IMR-90 (cell line): ENCODE measurements at regions not wholly inside any gene's neighbourhood (a gene's known extent, or its start where the extent isn't known, plus 50 kb on each side); places are given as distances from the start of the nearest gene placed in this dataset.

Experiments used
- ATAC-seq: fragments of 200-7000 bp; cut with Tn5 transposase; 2 replicates; pipeline ENCODE4 v1.9.1; 2020; ENCODE audit warnings: low read depth, mild to moderate bottlenecking, moderate library complexity
- BruUV-seq: library from RNA; stranded (reverse); fragments of 400-500 nt; replicated peaks from 2 replicates; lab custom pipeline; 2021; lab: Mats Ljungman, UMichigan
- CTCF ChIA-PET: fragments of 300-600 bp; formaldehyde crosslinking; extraction: SDS; loops from one replicate; lab custom pipeline; 2021; ENCODE audit warnings: antibody characterized with exemption; lab: Yijun Ruan, JAX
- POLR2A ChIA-PET: fragments of 300-600 bp; sonication (Branson Sonifier 250); formaldehyde crosslinking; loops from one replicate; lab custom pipeline; 2022; ENCODE audit warnings: antibody characterized with exemption; ENCODE audit not compliant: unreplicated experiment; lab: Charles Lee
- DNase-seq: peaks from one replicate; pipeline ENCODE4 v3.0.0; 2013
- H2AFZ ChIP-seq: replicated peaks from 2 replicates; pipeline ENCODE3; 2013; ENCODE audit warnings: low read length, mild to moderate bottlenecking; ENCODE audit not compliant: poor library complexity
- H2AK5ac ChIP-seq: 2 replicates; pipeline ENCODE4 v1.6.1; 2013; ENCODE audit warnings: low read depth, low read length, inconsistent platforms
- H2AK9ac ChIP-seq: replicated peaks from 2 replicates; pipeline ENCODE3; 2013; ENCODE audit warnings: mild to moderate bottlenecking, low read depth, low read length, moderate library complexity; ENCODE audit not compliant: poor library complexity
- H2BK120ac ChIP-seq: 2 replicates; pipeline ENCODE4 v1.6.1; 2013; ENCODE audit warnings: low read depth, low read length, inconsistent platforms
- H2BK15ac ChIP-seq: 3 replicates; pipeline ENCODE4 v1.6.1; 2013; ENCODE audit warnings: low read depth, low read length, inconsistent platforms
- H2BK20ac ChIP-seq: 2 replicates; pipeline ENCODE4 v1.6.1; 2013; ENCODE audit warnings: low read depth, mild to moderate bottlenecking, inconsistent platforms, low read length, moderate library complexity
- H2BK5ac ChIP-seq: 2 replicates; pipeline ENCODE4 v1.6.1; 2013; ENCODE audit warnings: mild to moderate bottlenecking, low read depth, low read length, inconsistent platforms; ENCODE audit not compliant: poor library complexity, severe bottlenecking
- H3K14ac ChIP-seq: replicated peaks from 2 replicates; pipeline ENCODE4 v1.6.1; 2013; ENCODE audit warnings: low read depth, low read length, inconsistent platforms
- H3K18ac ChIP-seq: 2 replicates; pipeline ENCODE4 v1.6.1; 2013; ENCODE audit warnings: low read depth, low read length, control low read depth
- H3K23ac ChIP-seq: 2 replicates; pipeline ENCODE4 v1.6.1; 2013; ENCODE audit warnings: low read depth, low read length, inconsistent platforms
- H3K27ac ChIP-seq: 2 replicates; pipeline ENCODE4 v1.5.1; 2013; ENCODE audit warnings: mild to moderate bottlenecking, control low read depth, low read length; ENCODE audit not compliant: insufficient read depth
- H3K27me3 ChIP-seq: 2 replicates; pipeline ENCODE4 v1.6.1; 2013; ENCODE audit warnings: low read length; ENCODE audit not compliant: control insufficient read depth, insufficient read depth
- H3K36me3 ChIP-seq: 2 replicates; pipeline ENCODE4 v1.6.1; 2013; ENCODE audit warnings: low read length, mixed read lengths; ENCODE audit not compliant: control insufficient read depth, insufficient read depth
- H3K4ac ChIP-seq: 2 replicates; pipeline ENCODE4 v1.6.1; 2013; ENCODE audit warnings: low read depth, low read length, inconsistent platforms
- H3K4me1 ChIP-seq: 2 replicates; pipeline ENCODE4 v1.6.1; 2013; ENCODE audit warnings: low read length, mixed read lengths; ENCODE audit not compliant: control insufficient read depth, insufficient read depth
- H3K4me2 ChIP-seq: 2 replicates; pipeline ENCODE4 v1.6.1; 2013; ENCODE audit warnings: low read depth, mild to moderate bottlenecking, control low read depth, low read length, moderate library complexity
- H3K4me3 ChIP-seq: 2 replicates; pipeline ENCODE4 v1.5.1; 2013; ENCODE audit warnings: low read depth, mild to moderate bottlenecking, control low read depth, low read length, moderate library complexity; ENCODE audit not compliant: insufficient read depth
- H3K56ac ChIP-seq: 2 replicates; pipeline ENCODE4 v1.6.1; 2013; ENCODE audit warnings: low read length, inconsistent platforms; ENCODE audit not compliant: insufficient read depth; ENCODE audit errors: extremely low read depth
- H3K79me1 ChIP-seq, 2 experiments: 2 replicates each; pipeline ENCODE4 v1.6.1; 2013; ENCODE audit warnings: low read length in 2 of 2, inconsistent platforms in 1 of 2, low read depth in 1 of 2
- H3K9ac ChIP-seq: 2 replicates; pipeline ENCODE4 v1.6.1; 2013; ENCODE audit warnings: low read depth, low read length, control low read depth
- H3K9me1 ChIP-seq: 2 replicates; pipeline ENCODE4 v1.6.1; 2013; ENCODE audit warnings: low read length, inconsistent platforms; ENCODE audit not compliant: insufficient read depth
- H3K9me3 ChIP-seq: 2 replicates; pipeline ENCODE4 v1.6.1; 2013; ENCODE audit warnings: low read length; ENCODE audit not compliant: control insufficient read depth, insufficient read depth
- H4K20me1 ChIP-seq: 2 replicates; pipeline ENCODE4 v1.6.1; 2013; ENCODE audit warnings: low read length, inconsistent platforms; ENCODE audit not compliant: insufficient read depth
- H4K5ac ChIP-seq: 2 replicates; pipeline ENCODE4 v1.6.1; 2013; ENCODE audit warnings: mild to moderate bottlenecking, low read depth, low read length, control low read depth
- H4K8ac ChIP-seq, 2 experiments: 2 replicates each; pipeline ENCODE4 v1.6.1; 2013; ENCODE audit warnings: low read depth in 2 of 2, low read length in 2 of 2, control low read depth in 1 of 2, inconsistent platforms in 1 of 2
- H4K91ac ChIP-seq: 2 replicates; pipeline ENCODE4 v1.6.1; 2013; ENCODE audit warnings: low read depth, low read length, inconsistent platforms; ENCODE audit not compliant: insufficient read depth
- BHLHE40 ChIP-seq: fragments of 150-350 bp; IDR thresholded peaks from 2 replicates; pipeline ENCODE4 v1.6.1; 2016; ENCODE audit warnings: mild to moderate bottlenecking, low read depth, low read length
- CEBPB ChIP-seq: IDR thresholded peaks from 2 replicates; pipeline ENCODE4 v1.6.1; 2012; ENCODE audit warnings: low read depth, low read length, improper control_type of control experiment
- CHD1 ChIP-seq: IDR thresholded peaks from 2 replicates; pipeline ENCODE4 v1.6.1; 2012; ENCODE audit warnings: low read depth, low read length, improper control_type of control experiment
- FOS ChIP-seq: fragments of 150-350 bp; IDR thresholded peaks from 2 replicates; pipeline ENCODE4 v1.6.1; 2016; ENCODE audit warnings: low read depth, low read length
- MAFK ChIP-seq: IDR thresholded peaks from 2 replicates; pipeline ENCODE4 v1.6.1; 2012; ENCODE audit warnings: low read depth, low read length, improper control_type of control experiment
- MAZ ChIP-seq: IDR thresholded peaks from 2 replicates; pipeline ENCODE4 v1.6.1; 2012; ENCODE audit warnings: low read depth, mild to moderate bottlenecking, low read length, improper control_type of control experiment, moderate library complexity, borderline replicate concordance
- MXI1 ChIP-seq: IDR thresholded peaks from 2 replicates; pipeline ENCODE4 v1.6.1; 2012; ENCODE audit warnings: low read depth, mild to moderate bottlenecking, low read length, moderate library complexity, borderline replicate concordance
- NFE2L2 ChIP-seq: fragments of 150-350 bp; IDR thresholded peaks from 2 replicates; pipeline ENCODE4 v1.6.1; 2016; ENCODE audit warnings: low read depth, mild to moderate bottlenecking, low read length
- POLR2A ChIP-seq: IDR thresholded peaks from 2 replicates; pipeline ENCODE4 v1.6.1; 2012; ENCODE audit warnings: mild to moderate bottlenecking, low read depth, low read length
- RAD21 ChIP-seq: IDR thresholded peaks from 2 replicates; pipeline ENCODE4 v1.6.1; 2012; ENCODE audit warnings: low read length, improper control_type of control experiment
- RCOR1 ChIP-seq: IDR thresholded peaks from 2 replicates; pipeline ENCODE4 v1.6.1; 2012; ENCODE audit warnings: mild to moderate bottlenecking, low read length, improper control_type of control experiment; ENCODE audit not compliant: insufficient replicate concordance
- RFX5 ChIP-seq: IDR thresholded peaks from 2 replicates; pipeline ENCODE4 v1.8.0; 2012; ENCODE audit warnings: low read depth, mild to moderate bottlenecking, low read length, moderate library complexity
- SMC3 ChIP-seq: fragments of 150-350 bp; IDR thresholded peaks from 2 replicates; pipeline ENCODE4 v1.6.1; 2016; ENCODE audit warnings: low read depth, mild to moderate bottlenecking, antibody characterized with exemption, low read length, moderate library complexity
- WGBS, 2 experiments: methylation state at CpG; one replicate each; pipeline versions ENCODE4 v1.1.5 to v1.1.7; 2013; ENCODE audit warnings: missing lambda C conversion rate in 2 of 2; ENCODE audit not compliant: insufficient read length in 1 of 2; ENCODE audit errors: extremely low coverage in 2 of 2; 5-methylcytosine and 5-hydroxymethylcytosine counted together
- dilution Hi-C: fragments of 300-500 bp; cut with HindIII; formaldehyde crosslinking; loops from one replicate; pipeline ENCODE4 v1.14.3; 2018; ENCODE audit warnings: low sequenced_read_pairs; ENCODE audit not compliant: unreplicated experiment
- in situ Hi-C: fragments of 300-500 bp; cut with MboI; formaldehyde crosslinking; loops from 3 replicates; pipeline ENCODE4 v1.14.3; 2019; ENCODE audit warnings: low sequenced_read_pairs, inconsistent platforms, mixed read lengths
- intact Hi-C: fragments of 100-400 bp; cut with micrococcal nuclease; formaldehyde crosslinking; loops from 2 replicates; pipeline ENCODE4 v1.10.0; 2022
- TF ChIP-seq, protein P1 (sequence below): conservative IDR thresholded peaks from 2 replicates; pipeline ENCODE4 v1.5.1; 2012; ENCODE audit warnings: mild to moderate bottlenecking, low read depth, low read length, improper control_type of control experiment
- TF ChIP-seq, protein P2 (sequence below): fragments of 150-350 bp; IDR thresholded peaks from 2 replicates; pipeline ENCODE4 v1.6.1; 2017; ENCODE audit warnings: mild to moderate bottlenecking, antibody characterized with exemption, low read length, low read depth
- TF ChIP-seq, protein P3 (sequence below): fragments of 150-350 bp; IDR thresholded peaks from 2 replicates; pipeline ENCODE4 v1.6.1; 2016; ENCODE audit warnings: low read depth, mild to moderate bottlenecking, low read length, moderate library complexity, borderline replicate concordance

DNA sequence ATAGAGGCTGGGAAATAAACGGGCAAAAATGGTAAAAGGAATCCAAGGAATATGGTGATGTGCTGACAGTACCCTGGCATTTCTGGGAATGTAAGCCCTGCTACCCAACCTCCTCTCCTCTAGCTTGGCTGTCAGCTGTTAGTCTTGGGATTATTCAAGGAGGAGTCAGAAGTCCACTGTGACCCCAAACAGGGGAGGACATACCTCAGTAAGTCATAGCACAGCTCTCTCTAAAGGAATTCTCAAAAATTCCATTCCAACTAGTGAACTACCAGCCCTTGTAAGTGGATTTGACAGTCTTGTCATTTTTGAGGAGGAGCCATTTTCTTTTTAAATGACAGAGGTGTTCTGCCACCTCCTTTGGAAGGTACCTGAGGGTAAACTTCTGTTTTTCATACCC, 207.5 kb downstream of the PDCD6IP start:
- ChIA-PET CTCF (interaction anchor here (2.3 kb wide), 1 partner anchor 9 kb away, joined by 7 read pairs; no protein-coding TSS in a partner anchor), POLR2A (no interaction called here)
- Histone ChIP-seq H3K9ac (no peak overlapping the region), H3K14ac (peak overlapping the region; percentile 96), H2AFZ (peak overlapping the region; percentile 64), H3K56ac (peak overlapping the region; percentile 54), H3K27ac (peak overlapping the region; percentile 65), H4K91ac (peak overlapping the region; percentile 98), H3K4me3 (no peak overlapping the region), H3K23ac (peak overlapping the region; percentile 93), H3K27me3 (no peaks in the 10 kb centered on the region), H4K8ac (peak overlapping the region; percentile 94 to 96), H3K9me3 (no peaks in the 10 kb centered on the region), H3K79me1 (peaks cover 0 to 3% of the 10 kb centered on the region in 2 experiments; a peak in 1 of 4 replicates), H3K9me1 (peaks cover 32% of the 10 kb centered on the region), H3K36me3 (no peaks in the 10 kb centered on the region), H2AK5ac (peak overlapping the region; percentile 75), H2BK120ac (peak overlapping the region; percentile 99), H3K4ac (peak overlapping the region; percentile 96), H3K4me2 (peak overlapping the region; percentile 10; the same call in 1 of the 2 replicates), H2BK5ac (peak overlapping the region; percentile 94), H4K20me1 (no peaks in the 10 kb centered on the region), H2BK15ac (peak overlapping the region; percentile 92; the same call in 2 of the 3 replicates), H3K18ac (peak overlapping the region; percentile 99; the same call in 1 of the 2 replicates), H2BK20ac (peak overlapping the region; percentile 100), H4K5ac (peak overlapping the region; percentile 97; the same call in 1 of the 2 replicates), H2AK9ac (peak overlapping the region; percentile 90), H3K4me1 (peaks cover 33% of the 10 kb centered on the region)
- dilution Hi-C loops, result no loop called here
- DNase-seq, result peak; percentile 89
- no peak for TF ChIP-seq CEBPB
- no peak for TF ChIP-seq RFX5
- TF ChIP-seq MAZ, result no peak
- TF ChIP-seq, protein P1, sequence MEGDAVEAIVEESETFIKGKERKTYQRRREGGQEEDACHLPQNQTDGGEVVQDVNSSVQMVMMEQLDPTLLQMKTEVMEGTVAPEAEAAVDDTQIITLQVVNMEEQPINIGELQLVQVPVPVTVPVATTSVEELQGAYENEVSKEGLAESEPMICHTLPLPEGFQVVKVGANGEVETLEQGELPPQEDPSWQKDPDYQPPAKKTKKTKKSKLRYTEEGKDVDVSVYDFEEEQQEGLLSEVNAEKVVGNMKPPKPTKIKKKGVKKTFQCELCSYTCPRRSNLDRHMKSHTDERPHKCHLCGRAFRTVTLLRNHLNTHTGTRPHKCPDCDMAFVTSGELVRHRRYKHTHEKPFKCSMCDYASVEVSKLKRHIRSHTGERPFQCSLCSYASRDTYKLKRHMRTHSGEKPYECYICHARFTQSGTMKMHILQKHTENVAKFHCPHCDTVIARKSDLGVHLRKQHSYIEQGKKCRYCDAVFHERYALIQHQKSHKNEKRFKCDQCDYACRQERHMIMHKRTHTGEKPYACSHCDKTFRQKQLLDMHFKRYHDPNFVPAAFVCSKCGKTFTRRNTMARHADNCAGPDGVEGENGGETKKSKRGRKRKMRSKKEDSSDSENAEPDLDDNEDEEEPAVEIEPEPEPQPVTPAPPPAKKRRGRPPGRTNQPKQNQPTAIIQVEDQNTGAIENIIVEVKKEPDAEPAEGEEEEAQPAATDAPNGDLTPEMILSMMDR, result no peak
- TF ChIP-seq NFE2L2, result no peak
- no peak for TF ChIP-seq RCOR1
- TF ChIP-seq, protein P2, sequence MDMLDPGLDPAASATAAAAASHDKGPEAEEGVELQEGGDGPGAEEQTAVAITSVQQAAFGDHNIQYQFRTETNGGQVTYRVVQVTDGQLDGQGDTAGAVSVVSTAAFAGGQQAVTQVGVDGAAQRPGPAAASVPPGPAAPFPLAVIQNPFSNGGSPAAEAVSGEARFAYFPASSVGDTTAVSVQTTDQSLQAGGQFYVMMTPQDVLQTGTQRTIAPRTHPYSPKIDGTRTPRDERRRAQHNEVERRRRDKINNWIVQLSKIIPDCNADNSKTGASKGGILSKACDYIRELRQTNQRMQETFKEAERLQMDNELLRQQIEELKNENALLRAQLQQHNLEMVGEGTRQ, result no peak
- TF ChIP-seq MAFK, result no peak
- TF ChIP-seq FOS, result no peak
- TF ChIP-seq BHLHE40, result no peak
- no peak for TF ChIP-seq CHD1
- no peak for TF ChIP-seq RAD21
- TF ChIP-seq SMC3, result no peak
- no peak for TF ChIP-seq MXI1
- TF ChIP-seq POLR2A, result no peak
- TF ChIP-seq, protein P3, sequence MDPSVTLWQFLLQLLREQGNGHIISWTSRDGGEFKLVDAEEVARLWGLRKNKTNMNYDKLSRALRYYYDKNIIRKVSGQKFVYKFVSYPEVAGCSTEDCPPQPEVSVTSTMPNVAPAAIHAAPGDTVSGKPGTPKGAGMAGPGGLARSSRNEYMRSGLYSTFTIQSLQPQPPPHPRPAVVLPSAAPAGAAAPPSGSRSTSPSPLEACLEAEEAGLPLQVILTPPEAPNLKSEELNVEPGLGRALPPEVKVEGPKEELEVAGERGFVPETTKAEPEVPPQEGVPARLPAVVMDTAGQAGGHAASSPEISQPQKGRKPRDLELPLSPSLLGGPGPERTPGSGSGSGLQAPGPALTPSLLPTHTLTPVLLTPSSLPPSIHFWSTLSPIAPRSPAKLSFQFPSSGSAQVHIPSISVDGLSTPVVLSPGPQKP, result no peak
- intact Hi-C loops, result no loop called here
- peak; percentile 79 for ATAC-seq
- in situ Hi-C loops, result no loop called here
- BruUV-seq, result no TSS peak
- WGBS, 2 experiments, result no CpG with 5 or more reads among the region's 1 CpG
